ENCODE measurements at regions not wholly inside any gene's neighbourhood (a gene's known extent, or its start where the extent isn't known, plus 50 kb on each side); places are given as distances from the start of the nearest gene placed in this dataset.

GRCh38 chr15:53059273-53060043, 269.3 kb upstream of the ONECUT1 start:
- Histone ChIP-seq H3K27me3 (ENCODE audit: insufficient read depth, low read depth, severe bottlenecking) (no peaks in the 10 kb centered on the region), H3K27ac (no peak overlapping the region), H3K9me3 (ENCODE audit: severe bottlenecking) (no peaks in the 10 kb centered on the region), H3K36me3 (no peaks in the 10 kb centered on the region), H3K4me3 (ENCODE audit: low read depth, low read length) (no peak overlapping the region)
- TF ChIP-seq CTCF (IDR thresholded peaks at IDR 0.05; ENCODE audit: low read depth, low read length), result no peak
- DNase-seq, result no peak

- Histone ChIP-seq H3K27ac (no peak overlapping the region), H3K9me3 (ENCODE audit: severe bottlenecking) (peaks cover 4% of the 10 kb centered on the region), H3K27me3 (ENCODE audit: insufficient read depth, low read depth, severe bottlenecking) (no peaks in the 10 kb centered on the region), H3K36me3 (no peaks in the 10 kb centered on the region), H3K4me3 (ENCODE audit: low read depth, low read length) (no peak overlapping the region)
- TF ChIP-seq CTCF (IDR thresholded peaks at IDR 0.05; ENCODE audit: low read depth, low read length), result no peak
- no peak for DNase-seq
Observed at GRCh38 chr15:53046153-53046790, 256.1 kb upstream of the ONECUT1 start.

GRCh38 chr15:53038655-53038941, 248.5 kb upstream of the ONECUT1 start:
- no peak overlapping the region for H3K27ac ChIP-seq
- no peak overlapping the region for H3K4me3 ChIP-seq (ENCODE audit: low read depth, low read length)
- no peak for DNase-seq
- no peaks in the 10 kb centered on the region for H3K36me3 ChIP-seq
- no peak for TF ChIP-seq CTCF (IDR thresholded peaks at IDR 0.05; ENCODE audit: low read depth, low read length)
- H3K27me3 ChIP-seq (ENCODE audit: insufficient read depth, low read depth, severe bottlenecking), result no peaks in the 10 kb centered on the region
- peaks cover 4% of the 10 kb centered on the region for H3K9me3 ChIP-seq (ENCODE audit: severe bottlenecking)

DNA sequence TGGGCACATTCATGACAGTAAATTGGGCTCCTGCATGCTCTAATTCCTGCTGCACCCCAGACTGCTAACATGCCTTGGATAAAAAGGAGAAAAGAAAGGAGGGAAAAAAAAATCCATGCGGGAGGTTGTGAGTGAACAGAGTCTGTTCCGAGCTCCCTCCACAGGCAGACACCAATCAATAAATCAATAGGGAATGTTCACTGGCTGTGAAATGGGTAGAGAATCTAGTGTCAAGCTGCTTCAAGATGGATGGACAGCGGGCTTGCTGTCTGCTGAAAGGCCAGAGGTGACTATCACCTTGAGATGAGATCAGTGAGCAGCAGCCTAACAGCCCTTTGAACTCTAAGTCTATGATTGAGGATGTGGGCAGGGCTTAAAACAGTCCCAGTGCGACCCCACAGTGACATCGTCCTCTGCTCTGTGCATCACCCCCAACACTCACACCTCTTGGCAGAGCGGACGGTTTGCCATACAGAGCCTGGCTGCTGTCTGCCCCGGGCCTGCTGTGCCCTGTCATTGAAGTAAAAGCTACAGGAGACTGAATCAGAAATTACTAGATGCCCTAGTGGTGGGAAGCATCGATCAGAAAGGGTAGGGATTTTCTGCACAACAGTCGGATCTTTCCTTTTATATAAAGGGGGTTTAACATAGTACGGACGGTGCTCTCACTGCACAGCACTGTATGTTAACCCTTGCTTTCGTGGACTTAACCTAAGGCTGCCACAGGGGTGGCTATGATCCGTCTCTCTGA, 247.9 kb upstream of the ONECUT1 start:
- DNase-seq, result no peak
- Histone ChIP-seq H3K9me3 (ENCODE audit: severe bottlenecking) (peaks cover 4% of the 10 kb centered on the region), H3K27me3 (ENCODE audit: insufficient read depth, low read depth, severe bottlenecking) (no peaks in the 10 kb centered on the region), H3K4me3 (ENCODE audit: low read depth, low read length) (no peak overlapping the region), H3K27ac (no peak overlapping the region), H3K36me3 (no peaks in the 10 kb centered on the region)
- TF ChIP-seq CTCF (IDR thresholded peaks at IDR 0.05; ENCODE audit: low read depth, low read length), result no peak

GRCh38 chr15:53036641-53037040, 246.5 kb upstream of the ONECUT1 start:
- no peak for TF ChIP-seq CTCF (IDR thresholded peaks at IDR 0.05; ENCODE audit: low read depth, low read length)
- Histone ChIP-seq H3K4me3 (ENCODE audit: low read depth, low read length) (no peak overlapping the region), H3K9me3 (ENCODE audit: severe bottlenecking) (no peaks in the 10 kb centered on the region), H3K27ac (no peak overlapping the region; the same call in 1 of the 2 replicates), H3K36me3 (no peaks in the 10 kb centered on the region), H3K27me3 (ENCODE audit: insufficient read depth, low read depth, severe bottlenecking) (no peaks in the 10 kb centered on the region)
- no peak for DNase-seq

Measured in WERI-Rb-1 (cell line).